T-cell (primary cell): ENCODE measurements at regions not wholly inside any gene's neighbourhood (a gene's known extent, or its start where the extent isn't known, plus 50 kb on each side); places are given as distances from the start of the nearest gene placed in this dataset.

Experiments
- ATAC-seq, 4 experiments: fragments of 200-7000 bp in 3 of 4; fragments of 150-1000 bp in 1 of 4; cut with Tn5 transposase; replicated peaks in 1 of 4; 1 replicate in 3 of 4; 2 replicates in 1 of 4; pipeline ENCODE4 v1.10.0; 2021; ENCODE audit warnings: moderate library complexity in 3 of 4, mild to moderate bottlenecking in 2 of 4, moderate number of reproducible peaks in 1 of 4
- CTCF ChIA-PET, 2 donors: fragments of 300-600 bp; sonication (Branson Sonifier 250); formaldehyde crosslinking; loops; one replicate each; lab custom pipeline; 2022; ENCODE audit warnings: antibody characterized with exemption in 2 of 2; lab: Charles Lee
- POLR2A ChIA-PET, 2 donors: fragments of 300-600 bp; sonication (Branson Sonifier 250); formaldehyde crosslinking; loops; one replicate each; lab custom pipeline; 2022; ENCODE audit warnings: antibody characterized with exemption in 2 of 2; lab: Charles Lee
- DNase-seq, 35 experiments: peaks; one replicate each; pipeline versions ENCODE4 v3.0.0 to v3.0.0-alpha.2; 2013 to 2023
- H3K27ac ChIP-seq: one replicate; pipeline ENCODE4 v1.5.1; 2013; ENCODE audit warnings: low read length
- H3K27me3 ChIP-seq, 2 experiments: replicated peaks in 1 of 2; 1 replicate in 1 of 2; 2 replicates in 1 of 2; pipeline versions ENCODE4 v1.6.1 to v1.7.0; 2013; ENCODE audit warnings: low read length in 1 of 2, mixed read lengths in 1 of 2; ENCODE audit not compliant: control insufficient read depth in 2 of 2, insufficient read depth in 2 of 2; ENCODE audit errors: extremely low read depth in 1 of 2
- H3K36me3 ChIP-seq, 2 donors: 1 replicate in 1 of 2; 2 replicates in 1 of 2; pipeline versions ENCODE4 v1.6.1 to v1.7.0; 2013; ENCODE audit warnings: low read length in 1 of 2; ENCODE audit not compliant: control insufficient read depth in 2 of 2, insufficient read depth in 1 of 2; ENCODE audit errors: extremely low read depth in 1 of 2
- H3K4me1 ChIP-seq, 2 experiments: 1 replicate in 1 of 2; 2 replicates in 1 of 2; pipeline versions ENCODE4 v1.6.1 to v1.7.0; 2013; ENCODE audit warnings: low read length in 2 of 2, mixed read lengths in 1 of 2; ENCODE audit not compliant: insufficient read depth in 2 of 2, control insufficient read depth in 1 of 2; ENCODE audit errors: extremely low read depth in 1 of 2
- H3K4me3 ChIP-seq, 2 donors: 1 replicate in 1 of 2; 2 replicates in 1 of 2; pipeline versions ENCODE4 v1.5.1 to v1.7.0; 2013; ENCODE audit warnings: mild to moderate bottlenecking in 2 of 2, low read length in 1 of 2, moderate library complexity in 1 of 2; ENCODE audit not compliant: control insufficient read depth in 1 of 2; ENCODE audit errors: extremely low read depth in 1 of 2
- H3K9me3 ChIP-seq: 2 replicates; pipeline ENCODE4 v1.7.0; 2013
- H3K27ac Mint-ChIP-seq, 2 donors: one replicate each; pipeline ENCODE4 v1.8.0; 2020 to 2021; ENCODE audit warnings: mild to moderate bottlenecking in 2 of 2, mixed read lengths in 2 of 2
- H3K27me3 Mint-ChIP-seq, 2 donors: one replicate each; pipeline ENCODE4 v1.8.0; 2021 to 2022; ENCODE audit warnings: mixed read lengths in 2 of 2
- H3K36me3 Mint-ChIP-seq: one replicate; pipeline ENCODE4 v1.8.0; 2021; ENCODE audit warnings: mixed read lengths
- H3K4me1 Mint-ChIP-seq, 3 donors: one replicate each; pipeline ENCODE4 v1.8.0; 2020 to 2022; ENCODE audit warnings: mixed read lengths in 3 of 3, mild to moderate bottlenecking in 1 of 3
- H3K4me3 Mint-ChIP-seq, 3 donors: one replicate each; pipeline ENCODE4 v1.8.0; 2020 to 2022; ENCODE audit warnings: mild to moderate bottlenecking in 3 of 3, mixed read lengths in 3 of 3, moderate library complexity in 3 of 3
- H3K9me3 Mint-ChIP-seq, 3 donors: one replicate each; pipeline ENCODE4 v1.8.0; 2020 to 2022; ENCODE audit warnings: mixed read lengths in 3 of 3
- WGBS: methylation state at CpG from one replicate; pipeline ENCODE4 v1.1.5; 2013; ENCODE audit warnings: missing lambda C conversion rate; ENCODE audit not compliant: insufficient coverage; 5-methylcytosine and 5-hydroxymethylcytosine counted together

GRCh38 chr13:34364633-34365032 is 546.7 kb downstream of the RFC3 start:
- CTCF ChIA-PET = no interaction called here
- no peak for DNase-seq
- Histone ChIP-seq H3K4me1 (no peaks in the 10 kb centered on the region), H3K36me3 (no peaks in the 10 kb centered on the region), H3K27ac (no peak overlapping the region), H3K9me3 (no peaks in the 10 kb centered on the region), H3K4me3 (no peak overlapping the region), H3K27me3 (no peaks in the 10 kb centered on the region)
- Mint-ChIP-seq H3K36me3 (no peaks in the 10 kb centered on the region), H3K4me1 (no peaks in the 10 kb centered on the region), H3K27ac (no peak overlapping the region), H3K4me3 (no peak overlapping the region), H3K27me3 (no peaks in the 10 kb centered on the region), H3K9me3 (peaks cover 0 to 16% (median 7%) of the 10 kb centered on the region in 3 donors)
- no CpG with 5 or more reads among the region's 1 CpG for WGBS
- POLR2A ChIA-PET = no interaction called here
- ATAC-seq = no peak

- DNase-seq (no peak), ATAC-seq (no peak)
- H3K27me3 ChIP-seq = no peaks in the 10 kb centered on the region
- no peaks in the 10 kb centered on the region for H3K9me3 ChIP-seq
- no peaks in the 10 kb centered on the region for H3K4me1 ChIP-seq
- no peak overlapping the region for H3K27ac ChIP-seq
- Mint-ChIP-seq H3K36me3 (no peaks in the 10 kb centered on the region), H3K4me3 (no peak overlapping the region), H3K27ac (no peak overlapping the region), H3K9me3 (peaks cover 0 to 9% (median 7%) of the 10 kb centered on the region in 3 donors), H3K4me1 (no peaks in the 10 kb centered on the region), H3K27me3 (no peaks in the 10 kb centered on the region)
- no peak overlapping the region for H3K4me3 ChIP-seq
- POLR2A ChIA-PET = no interaction called here
- H3K36me3 ChIP-seq = no peaks in the 10 kb centered on the region
- CTCF ChIA-PET = interaction anchor here in 1 of 2 donors (0.5 kb wide), 1 partner anchor 1610 kb away, joined by 4 read pairs; no protein-coding TSS in a partner anchor
- WGBS = no CpG with 5 or more reads among the region's 1 CpG
Observed at GRCh38 chr13:34369931-34370330, 552.0 kb downstream of the RFC3 start.

- no peaks in the 10 kb centered on the region for H3K36me3 Mint-ChIP-seq
- Histone ChIP-seq H3K27ac (no peak overlapping the region), H3K27me3 (no peaks in the 10 kb centered on the region), H3K4me1 (no peaks in the 10 kb centered on the region), H3K9me3 (no peaks in the 10 kb centered on the region), H3K4me3 (no peak overlapping the region), H3K36me3 (no peaks in the 10 kb centered on the region)
- no peaks in the 10 kb centered on the region for H3K4me1 Mint-ChIP-seq
- peaks cover 0 to 9% (median 7%) of the 10 kb centered on the region in 3 donors for H3K9me3 Mint-ChIP-seq
- ChIA-PET CTCF (no interaction called here), POLR2A (no interaction called here)
- H3K4me3 Mint-ChIP-seq = no peak overlapping the region
- no peak overlapping the region for H3K27ac Mint-ChIP-seq
- no peak for ATAC-seq
- 0% methylated on average over 1 of the region's 2 CpGs for WGBS
- no peak for DNase-seq
- no peaks in the 10 kb centered on the region for H3K27me3 Mint-ChIP-seq
Observed at GRCh38 chr13:34371108-34371507, 553.2 kb downstream of the RFC3 start.

- H3K27me3 ChIP-seq = no peaks in the 10 kb centered on the region
- DNase-seq (no peak), ATAC-seq (no peak)
- no peaks in the 10 kb centered on the region for H3K4me1 Mint-ChIP-seq
- H3K4me3 ChIP-seq = no peak overlapping the region
- H3K9me3 ChIP-seq = no peaks in the 10 kb centered on the region
- ChIA-PET POLR2A (no interaction called here), CTCF (no interaction called here)
- no peak overlapping the region for H3K27ac ChIP-seq
- no peaks in the 10 kb centered on the region for H3K4me1 ChIP-seq
- no peaks in the 10 kb centered on the region for H3K27me3 Mint-ChIP-seq
- peaks cover 0 to 5% (median 3%) of the 10 kb centered on the region in 3 donors for H3K9me3 Mint-ChIP-seq
- H3K4me3 Mint-ChIP-seq = no peak overlapping the region
- WGBS = 33% methylated on average over 1 of the region's 3 CpGs
- H3K36me3 ChIP-seq = no peaks in the 10 kb centered on the region
- no peak overlapping the region for H3K27ac Mint-ChIP-seq
- H3K36me3 Mint-ChIP-seq = no peaks in the 10 kb centered on the region
Observed at GRCh38 chr13:34371645-34372395, 553.9 kb downstream of the RFC3 start.

GRCh38 chr13:34372581-34372980 is 554.6 kb downstream of the RFC3 start:
- H3K4me1 Mint-ChIP-seq = no peaks in the 10 kb centered on the region
- no peak overlapping the region for H3K4me3 ChIP-seq
- no peak overlapping the region for H3K27ac Mint-ChIP-seq
- no peaks in the 10 kb centered on the region for H3K27me3 ChIP-seq
- ATAC-seq = no peak
- no CpG with 5 or more reads among the region's 4 CpGs for WGBS
- POLR2A ChIA-PET = no interaction called here
- H3K27ac ChIP-seq = no peak overlapping the region
- H3K4me3 Mint-ChIP-seq = no peak overlapping the region
- H3K9me3 Mint-ChIP-seq = peaks cover 0 to 5% (median 3%) of the 10 kb centered on the region in 3 donors
- CTCF ChIA-PET = no interaction called here
- H3K36me3 Mint-ChIP-seq = no peaks in the 10 kb centered on the region
- DNase-seq = no peak
- no peaks in the 10 kb centered on the region for H3K36me3 ChIP-seq
- H3K9me3 ChIP-seq = no peaks in the 10 kb centered on the region
- H3K27me3 Mint-ChIP-seq = no peaks in the 10 kb centered on the region
- H3K4me1 ChIP-seq = no peaks in the 10 kb centered on the region

GRCh38 chr13:34376483-34376882 is 558.5 kb downstream of the RFC3 start:
- POLR2A ChIA-PET = no interaction called here
- H3K36me3 ChIP-seq = no peaks in the 10 kb centered on the region
- no peak overlapping the region for H3K4me3 Mint-ChIP-seq
- no peaks in the 10 kb centered on the region for H3K27me3 ChIP-seq
- H3K27ac Mint-ChIP-seq = no peak overlapping the region
- ATAC-seq (no peak), DNase-seq (no peak)
- no peaks in the 10 kb centered on the region for H3K4me1 ChIP-seq
- no peaks in the 10 kb centered on the region for H3K27me3 Mint-ChIP-seq
- H3K4me1 Mint-ChIP-seq = no peaks in the 10 kb centered on the region
- H3K9me3 ChIP-seq = no peaks in the 10 kb centered on the region
- CTCF ChIA-PET = no interaction called here
- peaks cover 0 to 4% (median 0%) of the 10 kb centered on the region in 3 donors for H3K9me3 Mint-ChIP-seq
- H3K36me3 Mint-ChIP-seq = no peaks in the 10 kb centered on the region
- no peak overlapping the region for H3K27ac ChIP-seq
- H3K4me3 ChIP-seq = no peak overlapping the region
